ENCODE measurements at regions not wholly inside any gene's neighbourhood (a gene's known extent, or its start where the extent isn't known, plus 50 kb on each side); places are given as distances from the start of the nearest gene placed in this dataset.

- ATAC-seq: no peak
- 75 to 82% methylated on average over 3 of the region's 3 CpGs for WGBS, 2 donors
- Histone ChIP-seq H3K36me3 (no peaks in the 10 kb centered on the region), H3K27me3 (no peaks in the 10 kb centered on the region), H3K9me3 (no peaks in the 10 kb centered on the region), H3K4me1 (no peaks in the 10 kb centered on the region), H3K4me3 (no peak overlapping the region), H3K27ac (no peak overlapping the region)
- FAIRE-seq: no peak
- intact Hi-C loops (cut with DNase I): no loop called here
- no peak for DNase-seq
- TF ChIP-seq CTCF (IDR thresholded peaks at IDR 0.05): no peak
Observed at GRCh38 chr18:73884868-73885267, 262.8 kb downstream of the FBXO15 start.

DNA sequence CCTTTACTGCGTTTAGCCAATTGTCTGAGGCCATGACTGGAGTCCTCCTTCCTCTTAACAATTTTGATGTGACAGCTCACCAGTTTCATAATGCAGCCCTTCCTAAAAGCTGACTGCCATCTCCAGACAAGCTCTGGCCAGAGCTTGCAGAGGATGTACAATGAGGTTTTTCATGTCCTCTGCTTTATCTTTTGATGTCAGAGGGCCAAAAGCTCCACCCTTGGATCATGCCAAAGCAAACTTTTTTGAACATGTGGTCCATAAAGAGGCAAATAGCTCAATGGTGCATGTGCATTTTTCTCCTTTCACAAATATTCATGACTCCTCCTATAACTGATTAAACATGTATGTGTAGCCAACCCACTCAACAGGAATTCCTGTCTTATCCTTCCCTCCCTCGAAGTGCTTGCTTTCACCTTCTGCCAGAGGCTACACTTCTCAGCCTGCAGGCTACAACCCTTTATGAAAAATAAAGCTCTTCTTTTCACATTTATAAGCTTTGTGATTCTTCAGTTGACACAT lies 266.2 kb downstream of the FBXO15 start:
- FAIRE-seq (no peak), DNase-seq (no peak), ATAC-seq (no peak)
- H3K4me3 ChIP-seq: no peak overlapping the region
- intact Hi-C loops (cut with DNase I): no loop called here
- H3K9me3 ChIP-seq: no peaks in the 10 kb centered on the region
- H3K27ac ChIP-seq: no peak overlapping the region
- no peak for TF ChIP-seq CTCF (IDR thresholded peaks at IDR 0.05)
- no peaks in the 10 kb centered on the region for H3K36me3 ChIP-seq
- 46 to 53% methylated on average over 2 of the region's 2 CpGs for WGBS, 2 donors
- H3K27me3 ChIP-seq: no peaks in the 10 kb centered on the region
- H3K4me1 ChIP-seq: no peaks in the 10 kb centered on the region

GRCh38 chr18:73880387-73880786 lies 267.2 kb downstream of the FBXO15 start:
- DNase-seq (no peak), FAIRE-seq (no peak), ATAC-seq (no peak)
- H3K9me3 ChIP-seq: no peaks in the 10 kb centered on the region
- intact Hi-C loops (cut with DNase I): no loop called here
- H3K4me3 ChIP-seq: no peak overlapping the region
- no peaks in the 10 kb centered on the region for H3K4me1 ChIP-seq
- H3K36me3 ChIP-seq: no peaks in the 10 kb centered on the region
- WGBS, 2 donors: 59 to 76% methylated on average over 2 of the region's 2 CpGs
- no peak for TF ChIP-seq CTCF (IDR thresholded peaks at IDR 0.05)
- H3K27me3 ChIP-seq: no peaks in the 10 kb centered on the region
- H3K27ac ChIP-seq: no peak overlapping the region

DNA sequence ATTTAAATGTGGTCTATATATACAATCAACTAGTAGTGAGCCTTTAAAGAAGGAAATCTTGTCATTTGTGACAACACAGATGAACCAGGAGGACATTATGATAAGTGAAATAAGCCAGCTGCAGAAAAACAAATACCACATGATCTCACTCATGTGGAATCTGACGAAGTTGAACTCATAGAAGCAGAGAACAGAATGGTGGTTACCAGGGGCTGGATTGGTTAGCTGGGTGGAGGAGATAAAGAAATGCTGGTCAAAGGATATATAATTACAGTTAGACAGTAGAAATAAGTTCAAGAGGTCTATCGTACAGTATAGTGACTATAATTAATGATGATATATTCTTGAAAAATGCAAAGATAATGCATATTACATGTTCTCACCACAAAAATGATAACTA lies 267.9 kb downstream of the FBXO15 start:
- WGBS, 2 donors: 50 to 72% methylated on average over 2 of the region's 2 CpGs
- no peak overlapping the region for H3K27ac ChIP-seq
- no peak for FAIRE-seq
- H3K4me1 ChIP-seq: no peaks in the 10 kb centered on the region
- ATAC-seq: no peak
- no peaks in the 10 kb centered on the region for H3K27me3 ChIP-seq
- H3K9me3 ChIP-seq: no peaks in the 10 kb centered on the region
- no peak for DNase-seq
- H3K36me3 ChIP-seq: no peaks in the 10 kb centered on the region
- intact Hi-C loops (cut with DNase I): no loop called here
- H3K4me3 ChIP-seq: no peak overlapping the region
- no peak for TF ChIP-seq CTCF (IDR thresholded peaks at IDR 0.05)

DNA sequence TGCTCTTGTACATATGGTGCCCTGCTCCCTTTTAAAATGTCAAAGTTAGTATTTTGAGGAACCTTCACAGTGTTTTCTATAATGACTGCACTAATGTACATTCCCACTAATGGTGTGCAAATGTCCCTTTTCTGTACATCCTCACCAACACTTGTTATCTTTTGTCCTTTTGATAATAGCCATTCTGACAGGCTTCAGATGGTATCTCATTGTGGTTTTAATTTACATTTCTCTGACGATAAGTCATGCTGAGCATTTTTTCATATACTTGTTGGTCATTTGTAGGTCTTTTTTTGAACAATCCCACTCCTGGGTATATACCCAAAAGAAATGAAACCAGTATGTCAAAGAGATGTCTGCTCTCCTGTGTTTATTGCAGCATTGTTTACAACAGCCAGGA lies 268.3 kb downstream of the FBXO15 start:
- H3K9me3 ChIP-seq: no peaks in the 10 kb centered on the region
- no peaks in the 10 kb centered on the region for H3K27me3 ChIP-seq
- no peak for TF ChIP-seq CTCF (IDR thresholded peaks at IDR 0.05)
- no peak overlapping the region for H3K4me3 ChIP-seq
- FAIRE-seq: no peak
- intact Hi-C loops (cut with DNase I): no loop called here
- no peak for DNase-seq
- ATAC-seq: no peak
- no peaks in the 10 kb centered on the region for H3K4me1 ChIP-seq
- H3K36me3 ChIP-seq: no peaks in the 10 kb centered on the region
- H3K27ac ChIP-seq: no peak overlapping the region
- 69 to 78% methylated on average over 1 of the region's 1 CpG for WGBS, 2 donors
